A549 (cell line): ENCODE measurements at regions not wholly inside any gene's neighbourhood (a gene's known extent, or its start where the extent isn't known, plus 50 kb on each side); places are given as distances from the start of the nearest gene placed in this dataset.

Source experiments
- MAZ ChIP-seq: fragments of 150-350 bp; IDR thresholded peaks from 2 replicates; pipeline ENCODE4 v1.6.1; 2014; ENCODE audit warnings: antibody characterized with exemption, low read depth, low read length, borderline replicate concordance
- POLR2AphosphoS2 ChIP-seq: conservative IDR thresholded peaks from 2 replicates; pipeline ENCODE4 v1.6.1; 2012; ENCODE audit warnings: low read length, improper control_type of control experiment, inconsistent platforms
- RAD21 ChIP-seq, 2 experiments: fragments of >200 bp in 1 of 2; sonication (Bioruptor Twin) in 1 of 2; formaldehyde crosslinking in 1 of 2; IDR thresholded peaks in 1 of 2; conservative IDR thresholded peaks in 1 of 2; 2 replicates in 1 of 2; 3 replicates in 1 of 2; pipeline ENCODE4 v1.6.1; 2012 to 2018; ENCODE audit warnings: inconsistent platforms in 1 of 2
- RFX5 ChIP-seq: fragments of 450-650 bp; IDR thresholded peaks from 2 replicates; pipeline ENCODE4 v1.7.1; 2014; ENCODE audit warnings: antibody characterized with exemption, mild to moderate bottlenecking, moderate library complexity
- TF ChIP-seq, protein P1 (sequence below): fragments of >200 bp; sonication (Bioruptor Twin); formaldehyde crosslinking; IDR thresholded peaks from 2 replicates; pipeline ENCODE4 v1.6.1; 2016
- TF ChIP-seq, protein P2 (sequence below): fragments of >200 bp; sonication (Bioruptor Twin); formaldehyde crosslinking; IDR thresholded peaks from 3 replicates; pipeline ENCODE4 v1.5.1; 2016

DNA sequence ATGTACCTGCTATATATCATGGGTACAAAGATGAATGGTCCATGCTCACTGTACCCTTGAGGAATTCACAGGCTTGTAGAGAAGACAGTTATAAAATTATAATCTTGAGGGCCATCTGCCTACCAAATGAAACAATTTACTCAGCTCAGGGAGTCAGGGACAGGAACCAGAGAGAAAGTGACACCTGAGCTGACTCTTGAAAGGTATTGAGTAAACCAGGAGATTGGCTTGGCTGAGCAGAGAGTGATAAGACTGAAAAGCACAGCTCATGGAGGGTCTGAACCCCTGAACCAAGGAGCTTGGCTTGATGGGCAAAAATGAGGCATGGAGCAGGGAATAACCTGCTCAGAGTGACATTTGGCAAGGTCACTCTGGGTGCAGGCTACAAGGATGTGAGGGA is 147.3 kb downstream of the FAM114A2 start:
- TF ChIP-seq, protein P1, sequence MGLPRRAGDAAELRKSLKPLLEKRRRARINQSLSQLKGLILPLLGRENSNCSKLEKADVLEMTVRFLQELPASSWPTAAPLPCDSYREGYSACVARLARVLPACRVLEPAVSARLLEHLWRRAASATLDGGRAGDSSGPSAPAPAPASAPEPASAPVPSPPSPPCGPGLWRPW, result no peak
- TF ChIP-seq RAD21 (conservative IDR thresholded peaks at IDR 0.05 in 1 of 2, IDR thresholded peaks at IDR 0.05 in 1 of 2) (no peak), POLR2AphosphoS2 (no peak), RFX5 (no peak), MAZ (no peak)
- TF ChIP-seq, protein P2, sequence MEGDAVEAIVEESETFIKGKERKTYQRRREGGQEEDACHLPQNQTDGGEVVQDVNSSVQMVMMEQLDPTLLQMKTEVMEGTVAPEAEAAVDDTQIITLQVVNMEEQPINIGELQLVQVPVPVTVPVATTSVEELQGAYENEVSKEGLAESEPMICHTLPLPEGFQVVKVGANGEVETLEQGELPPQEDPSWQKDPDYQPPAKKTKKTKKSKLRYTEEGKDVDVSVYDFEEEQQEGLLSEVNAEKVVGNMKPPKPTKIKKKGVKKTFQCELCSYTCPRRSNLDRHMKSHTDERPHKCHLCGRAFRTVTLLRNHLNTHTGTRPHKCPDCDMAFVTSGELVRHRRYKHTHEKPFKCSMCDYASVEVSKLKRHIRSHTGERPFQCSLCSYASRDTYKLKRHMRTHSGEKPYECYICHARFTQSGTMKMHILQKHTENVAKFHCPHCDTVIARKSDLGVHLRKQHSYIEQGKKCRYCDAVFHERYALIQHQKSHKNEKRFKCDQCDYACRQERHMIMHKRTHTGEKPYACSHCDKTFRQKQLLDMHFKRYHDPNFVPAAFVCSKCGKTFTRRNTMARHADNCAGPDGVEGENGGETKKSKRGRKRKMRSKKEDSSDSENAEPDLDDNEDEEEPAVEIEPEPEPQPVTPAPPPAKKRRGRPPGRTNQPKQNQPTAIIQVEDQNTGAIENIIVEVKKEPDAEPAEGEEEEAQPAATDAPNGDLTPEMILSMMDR, result no peak
